GM12878 (cell line): ENCODE measurements at regions not wholly inside any gene's neighbourhood (a gene's known extent, or its start where the extent isn't known, plus 50 kb on each side); places are given as distances from the start of the nearest gene placed in this dataset.

Experiments
- ATAC-seq: fragments of 200-7000 bp; cut with Tn5 transposase; 3 replicates; pipeline ENCODE4 v1.9.1; 2020; ENCODE audit warnings: mild to moderate bottlenecking, moderate library complexity
- BruUV-seq: library from RNA; stranded (reverse); fragments of 400-500 nt; replicated peaks from 2 replicates; lab custom pipeline; 2021; lab: Mats Ljungman, UMichigan
- CTCF ChIA-PET: fragments of 300-600 bp; sonication (Branson Sonifier 250); formaldehyde crosslinking; extraction: SDS; loops from one replicate; lab custom pipeline; 2021; ENCODE audit warnings: inconsistent platforms; lab: Yijun Ruan, JAX
- POLR2A ChIA-PET: fragments of 350-600 bp; formaldehyde crosslinking; extraction: SDS; loops from one replicate; lab custom pipeline; 2021; ENCODE audit warnings: inconsistent platforms; lab: Charles Lee
- RAD21 ChIA-PET: fragments of 300-600 bp; sonication (Branson Sonifier 250); formaldehyde crosslinking; loops from one replicate; lab custom pipeline; 2023; ENCODE audit warnings: antibody characterized with exemption; ENCODE audit not compliant: unreplicated experiment; lab: Charles Lee
- SMC1A ChIA-PET: fragments of 300-600 bp; sonication (Branson Sonifier 250); formaldehyde crosslinking; loops from one replicate; lab custom pipeline; 2023; ENCODE audit not compliant: unreplicated experiment, uncharacterized antibody; lab: Charles Lee
- DNase-seq: peaks from one replicate; pipeline ENCODE4 v3.0.0-alpha.2; 2011; ENCODE audit warnings: low read depth, low spot score
- FAIRE-seq: peaks from 3 replicates; lab custom pipeline; 2011; peaks lifted over from hg19 to GRCh38; lab: Jason Lieb, UNC
- H2AFZ ChIP-seq: 2 replicates; pipeline ENCODE4 v1.6.0; 2011; ENCODE audit warnings: low read depth, low read length, control low read depth; ENCODE audit not compliant: control insufficient read depth
- H3K27ac ChIP-seq: 2 replicates; pipeline ENCODE4 v1.5.1; 2011; ENCODE audit warnings: control low read depth; ENCODE audit not compliant: control insufficient read depth, insufficient read depth
- H3K27me3 ChIP-seq, 2 experiments: replicated peaks in 1 of 2; 2 replicates each; pipeline versions ENCODE4 v1.6.0 to v1.6.1; 2011; ENCODE audit warnings: low read length in 1 of 2; ENCODE audit not compliant: control insufficient read depth in 2 of 2, insufficient read depth in 2 of 2
- H3K36me3 ChIP-seq, 2 experiments: 2 replicates each; pipeline ENCODE4 v1.5.1; 2011; ENCODE audit warnings: low read length in 1 of 2; ENCODE audit not compliant: control insufficient read depth in 2 of 2, insufficient read depth in 2 of 2
- H3K4me1 ChIP-seq: 2 replicates; pipeline ENCODE4 v1.6.1; 2011; ENCODE audit warnings: mild to moderate bottlenecking, low read length, moderate library complexity, mixed read lengths; ENCODE audit not compliant: control insufficient read depth, insufficient read depth
- H3K4me2 ChIP-seq: 2 replicates; pipeline ENCODE4 v1.6.0; 2011; ENCODE audit warnings: control low read depth; ENCODE audit not compliant: control insufficient read depth, insufficient read depth
- H3K4me3 ChIP-seq: fragments of 200-600 bp; sonication (generic); 2 replicates; pipeline ENCODE4 v1.5.1; 2016
- H3K79me2 ChIP-seq: 2 replicates; pipeline ENCODE4 v1.6.0; 2011; ENCODE audit warnings: low read length; ENCODE audit not compliant: control insufficient read depth, insufficient read depth
- H3K9ac ChIP-seq: 2 replicates; pipeline ENCODE4 v1.8.0; 2011; ENCODE audit warnings: low read length, control low read depth, mixed read lengths; ENCODE audit not compliant: control insufficient read depth, insufficient read depth
- H3K9me3 ChIP-seq: replicated peaks from 3 replicates; pipeline ENCODE4 v1.5.1; 2011; ENCODE audit warnings: mild to moderate bottlenecking, low read length; ENCODE audit not compliant: control insufficient read depth, insufficient read depth
- H4K20me1 ChIP-seq: 2 replicates; pipeline ENCODE4 v1.6.0; 2011; ENCODE audit not compliant: control insufficient read depth, insufficient read depth
- CHD1 ChIP-seq: IDR thresholded peaks from 2 replicates; pipeline ENCODE4 v1.6.1; 2012; ENCODE audit warnings: low read depth, low read length, improper control_type of control experiment
- ESRRA ChIP-seq: IDR thresholded peaks from 2 replicates; pipeline ENCODE4 v1.6.1; 2012; ENCODE audit warnings: mild to moderate bottlenecking, low read length, improper control_type of control experiment
- HCFC1 ChIP-seq: fragments of 150-350 bp; IDR thresholded peaks from 2 replicates; pipeline ENCODE4 v1.6.1; 2014; ENCODE audit warnings: low read length
- MEF2A ChIP-seq: IDR thresholded peaks from 2 replicates; pipeline ENCODE4 v1.6.1; 2011; ENCODE audit warnings: low read depth, mild to moderate bottlenecking, low read length, moderate library complexity; ENCODE audit not compliant: insufficient read depth
- PRDM15 ChIP-seq: fragments of 450-650 bp; formaldehyde crosslinking; IDR thresholded peaks from 2 replicates; pipeline ENCODE4 v1.4.0; 2020; ENCODE audit warnings: mild to moderate bottlenecking, moderate library complexity
- SUZ12 ChIP-seq: fragments of 200-600 bp; sonication (generic); IDR thresholded peaks from one replicate; pipeline ENCODE4 v1.6.1; 2018; ENCODE audit warnings: antibody characterized with exemption, mild to moderate bottlenecking; ENCODE audit not compliant: unreplicated experiment
- ZBTB11 ChIP-seq: fragments of 450-650 bp; formaldehyde crosslinking; IDR thresholded peaks from 2 replicates; pipeline ENCODE4 v1.5.0; 2022; ENCODE audit warnings: mild to moderate bottlenecking, missing genetic modification characterization
- WGBS: methylation state at CpG from one replicate; pipeline ENCODE4 v1.1.6; 2016; ENCODE audit warnings: low lambda C conversion rate; ENCODE audit not compliant: insufficient replicate concordance, insufficient coverage; ENCODE audit errors: missing lambda C conversion rate; 5-methylcytosine and 5-hydroxymethylcytosine counted together
- in situ Hi-C: fragments of 300-500 bp; cut with MboI; formaldehyde crosslinking; loops from 9 replicates; pipeline ENCODE4 v1.14.3; 2018; ENCODE audit warnings: mixed read lengths
- intact Hi-C: fragments of 100-400 bp; cut with micrococcal nuclease; formaldehyde crosslinking; loops from one replicate; pipeline ENCODE4 v1.14.2; 2022; ENCODE audit not compliant: unreplicated experiment

GRCh38 chr5:31033295-31033694 lies 160.2 kb upstream of the CDH6 start (continued):
- TF ChIP-seq PRDM15 (CRISPR knock-in tag) (no peak), ZBTB11 (CRISPR knock-in tag) (no peak), ESRRA (no peak), MEF2A (no peak)

GRCh38 chr5:31029925-31030324 lies 163.6 kb upstream of the CDH6 start:
- ChIA-PET CTCF (no interaction called here), POLR2A (no interaction called here)

More at GRCh38 chr5:31029925-31030324, 163.6 kb upstream of the CDH6 start:
- H3K4me1 ChIP-seq = no peaks in the 10 kb centered on the region
- H3K36me3 ChIP-seq = no peaks in the 10 kb centered on the region
- WGBS = 47% methylated on average over 8 of the region's 8 CpGs
- H4K20me1 ChIP-seq = no peaks in the 10 kb centered on the region
- no peak for TF ChIP-seq HCFC1
- TF ChIP-seq CHD1 = no peak
- no peak for TF ChIP-seq SUZ12
- no peak for DNase-seq
- H3K9me3 ChIP-seq = no peaks in the 10 kb centered on the region
- no peaks in the 10 kb centered on the region for H3K79me2 ChIP-seq
- FAIRE-seq = no peak
- H2AFZ ChIP-seq = no peak overlapping the region
- in situ Hi-C loops = no loop called here
- no peak overlapping the region for H3K9ac ChIP-seq
- H3K27ac ChIP-seq = no peak overlapping the region
- no peak overlapping the region for H3K4me3 ChIP-seq
- ATAC-seq = no peak; the same call in 2 of the 3 replicates
- SMC1A ChIA-PET = no interaction called here
- H3K27me3 ChIP-seq = no peaks in the 10 kb centered on the region
- intact Hi-C loops = no loop called here
- BruUV-seq = no TSS peak
- H3K4me2 ChIP-seq = no peak overlapping the region
- RAD21 ChIA-PET = no interaction called here
